Tibial artery (tissue), 4 donors: ENCODE measurements at regions not wholly inside any gene's neighbourhood (a gene's known extent, or its start where the extent isn't known, plus 50 kb on each side); places are given as distances from the start of the nearest gene placed in this dataset.
"Not testable (repeated sequence)": the region's sequence is repeated elsewhere in the genome, so short reads cannot be mapped to it uniquely, and the experiment has no call there.

Experiments used
- DNase-seq, 2 donors: peaks; one replicate each; pipeline ENCODE4 v3.0.0-alpha.2; 2019
- H3K27ac ChIP-seq, 2 donors: fragments of 200-600 bp; sonication (generic) in 1 of 2; 1 replicate in 1 of 2; 2 replicates in 1 of 2; pipeline ENCODE4 v1.5.1; 2018 to 2019; ENCODE audit warnings: mild to moderate bottlenecking in 1 of 2
- H3K27me3 ChIP-seq, 2 donors: fragments of 200-600 bp; sonication (generic) in 1 of 2; one replicate each; pipeline versions ENCODE4 v1.5.1 to v1.6.0; 2016 to 2019
- H3K36me3 ChIP-seq, 3 donors: fragments of 200-600 bp; sonication (generic) in 2 of 3; one replicate each; pipeline ENCODE4 v1.5.1; 2016 to 2019; ENCODE audit warnings: mild to moderate bottlenecking in 2 of 3
- H3K4me1 ChIP-seq, 4 donors: fragments of 200-600 bp; sonication (generic) in 2 of 4; 1 replicate in 3 of 4; 2 replicates in 1 of 4; pipeline ENCODE4 v1.5.1; 2016 to 2019
- H3K4me3 ChIP-seq, 2 donors: fragments of 200-600 bp; sonication (generic) in 1 of 2; 1 replicate in 1 of 2; 2 replicates in 1 of 2; pipeline ENCODE4 v1.5.1; 2018 to 2019; ENCODE audit warnings: mild to moderate bottlenecking in 2 of 2
- H3K9me3 ChIP-seq, 3 donors: fragments of 200-600 bp; sonication (generic) in 1 of 3; one replicate each; pipeline ENCODE4 v1.5.1; 2016 to 2019
- intact Hi-C: fragments of 100-400 bp; cut with DNase I; formaldehyde crosslinking; loops from one replicate; pipeline ENCODE4 v1.15.0; 2023; ENCODE audit warnings: low total_unique reads
- TF ChIP-seq, protein P1 (sequence below), 2 experiments: fragments of 200-600 bp in 1 of 2; fragments of 450-650 bp in 1 of 2; IDR thresholded peaks; one replicate each; pipeline ENCODE4 v1.5.1; 2017 to 2019; ENCODE audit warnings: antibody characterized with exemption in 2 of 2, mild to moderate bottlenecking in 1 of 2, moderate library complexity in 1 of 2

DNA sequence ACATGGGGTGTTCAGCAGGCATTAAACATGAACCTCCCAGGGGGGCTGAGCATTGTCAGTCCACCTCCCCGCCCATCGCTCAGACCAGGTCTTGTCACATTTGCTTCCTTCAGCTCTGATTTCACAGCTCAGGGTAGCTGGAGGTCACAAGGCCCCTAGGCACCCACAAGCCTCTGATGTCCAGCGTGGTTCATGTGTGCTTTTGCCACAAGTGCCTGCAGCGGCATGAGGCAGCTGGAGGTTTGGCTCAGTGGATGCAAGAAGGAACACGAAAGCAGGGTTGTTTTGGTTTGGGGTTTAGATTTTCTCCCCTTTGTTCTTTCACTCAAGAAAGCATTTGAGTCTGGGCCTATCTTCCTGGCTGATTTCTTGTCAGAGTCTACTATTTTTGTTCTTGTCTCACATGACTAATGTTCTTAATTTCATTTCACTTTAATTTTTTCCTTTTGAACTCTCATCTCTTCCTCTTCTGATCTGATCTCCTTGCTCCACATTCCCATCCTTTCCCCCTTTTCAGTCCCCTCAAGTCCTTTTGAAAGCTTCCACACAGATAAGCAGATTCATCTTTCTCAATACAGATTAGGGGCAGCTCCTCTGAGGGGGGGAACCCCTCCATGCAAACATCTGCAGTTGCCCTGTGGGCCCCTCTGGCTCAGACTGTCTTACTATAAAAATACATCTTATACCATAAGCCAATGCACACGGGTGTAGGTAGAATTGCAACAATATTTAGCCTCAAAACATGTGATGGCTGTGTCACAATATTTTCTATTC is 68.1 kb upstream of the CEP85L start:
- no peaks in the 10 kb centered on the region for H3K9me3 ChIP-seq
- TF ChIP-seq, protein P1, sequence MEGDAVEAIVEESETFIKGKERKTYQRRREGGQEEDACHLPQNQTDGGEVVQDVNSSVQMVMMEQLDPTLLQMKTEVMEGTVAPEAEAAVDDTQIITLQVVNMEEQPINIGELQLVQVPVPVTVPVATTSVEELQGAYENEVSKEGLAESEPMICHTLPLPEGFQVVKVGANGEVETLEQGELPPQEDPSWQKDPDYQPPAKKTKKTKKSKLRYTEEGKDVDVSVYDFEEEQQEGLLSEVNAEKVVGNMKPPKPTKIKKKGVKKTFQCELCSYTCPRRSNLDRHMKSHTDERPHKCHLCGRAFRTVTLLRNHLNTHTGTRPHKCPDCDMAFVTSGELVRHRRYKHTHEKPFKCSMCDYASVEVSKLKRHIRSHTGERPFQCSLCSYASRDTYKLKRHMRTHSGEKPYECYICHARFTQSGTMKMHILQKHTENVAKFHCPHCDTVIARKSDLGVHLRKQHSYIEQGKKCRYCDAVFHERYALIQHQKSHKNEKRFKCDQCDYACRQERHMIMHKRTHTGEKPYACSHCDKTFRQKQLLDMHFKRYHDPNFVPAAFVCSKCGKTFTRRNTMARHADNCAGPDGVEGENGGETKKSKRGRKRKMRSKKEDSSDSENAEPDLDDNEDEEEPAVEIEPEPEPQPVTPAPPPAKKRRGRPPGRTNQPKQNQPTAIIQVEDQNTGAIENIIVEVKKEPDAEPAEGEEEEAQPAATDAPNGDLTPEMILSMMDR (IDR thresholded peaks at IDR 0.05), result no peak

DNA sequence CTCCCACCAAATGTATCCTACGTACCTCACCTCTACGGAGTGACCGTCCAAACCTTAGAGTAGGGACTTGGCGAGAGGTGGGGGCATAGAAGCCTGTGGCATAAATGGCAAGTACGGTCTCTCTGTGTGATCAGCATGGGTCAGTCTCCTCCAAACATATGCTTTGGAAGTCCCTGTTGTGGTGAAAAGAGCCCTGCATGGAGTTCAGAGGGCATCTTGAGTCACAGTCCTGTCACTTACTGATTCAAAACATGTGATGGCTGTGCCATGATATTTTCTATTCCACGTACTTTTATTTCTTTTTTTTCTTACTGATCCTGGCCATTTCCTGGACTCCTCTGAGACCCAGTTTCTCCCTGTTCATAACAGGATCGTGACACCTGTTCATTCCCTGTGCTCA is 67.5 kb upstream of the CEP85L start:
- no peak for DNase-seq
- Histone ChIP-seq H3K4me1 (no peaks in the 10 kb centered on the region), H3K27ac (no peak overlapping the region), H3K4me3 (no peak overlapping the region), H3K36me3 (no peaks in the 10 kb centered on the region), H3K9me3 (no peaks in the 10 kb centered on the region), H3K27me3 (no peaks in the 10 kb centered on the region)
- TF ChIP-seq, protein P1 (IDR thresholded peaks at IDR 0.05), result no peak
- intact Hi-C loops, result no loop called here

More for the DNA sequence above, 68.1 kb upstream of the CEP85L start:
- Histone ChIP-seq H3K27me3 (no peaks in the 10 kb centered on the region), H3K27ac (no peak overlapping the region), H3K4me3 (no peak overlapping the region), H3K36me3 (no peaks in the 10 kb centered on the region), H3K4me1 (no peaks in the 10 kb centered on the region)
- intact Hi-C loops, result no loop called here
- no peak for DNase-seq

DNA sequence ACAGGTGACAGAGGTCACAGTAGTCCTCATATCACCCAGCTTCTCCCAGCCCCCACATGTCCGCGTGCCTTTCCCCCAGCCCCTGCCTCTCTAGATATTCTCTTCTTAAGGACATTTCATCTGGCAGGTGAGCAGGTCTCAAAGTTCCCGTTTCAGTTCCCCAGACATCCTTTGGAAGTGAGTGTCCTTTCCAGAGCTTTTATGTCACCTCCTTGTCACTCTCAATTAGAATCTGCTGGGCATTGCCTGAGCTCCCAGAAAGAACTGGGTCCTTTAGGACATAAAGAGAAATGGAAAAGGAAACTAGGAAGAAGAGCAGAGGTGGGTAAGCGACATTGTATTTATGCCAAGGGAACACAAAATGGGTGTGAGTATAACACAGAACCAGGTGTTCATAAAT is 66.9 kb upstream of the CEP85L start:
- DNase-seq, result no peak
- Histone ChIP-seq H3K4me3 (no peak overlapping the region), H3K9me3 (no peaks in the 10 kb centered on the region), H3K4me1 (no peaks in the 10 kb centered on the region), H3K27me3 (no peaks in the 10 kb centered on the region), H3K27ac (no peak overlapping the region), H3K36me3 (no peaks in the 10 kb centered on the region)
- intact Hi-C loops, result no loop called here
- TF ChIP-seq, protein P1 (IDR thresholded peaks at IDR 0.05), result no peak

DNA sequence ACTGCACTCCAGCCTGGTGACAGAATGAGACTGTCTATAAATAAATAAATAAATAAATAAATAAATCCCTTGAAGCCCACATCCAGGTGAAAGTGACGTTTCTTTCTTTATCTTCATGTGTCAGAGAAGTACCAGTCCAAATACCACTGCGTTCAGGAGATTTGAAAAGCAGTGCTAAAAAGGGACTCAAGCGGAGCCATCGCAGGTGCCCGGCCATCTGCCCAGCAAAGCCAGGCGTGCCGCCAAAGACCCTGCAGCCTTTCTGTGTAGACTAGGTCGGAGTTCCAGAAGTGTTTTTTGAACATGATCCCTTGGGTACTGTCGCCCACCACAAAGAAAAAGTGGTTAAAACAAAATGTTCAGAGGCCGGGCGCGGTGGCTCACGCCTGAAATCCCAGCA is 65.7 kb upstream of the CEP85L start:
- TF ChIP-seq, protein P1 (IDR thresholded peaks at IDR 0.05), result no peak
- no peak overlapping the region for H3K27ac ChIP-seq
- intact Hi-C loops, result no loop called here
- no peaks in the 10 kb centered on the region for H3K27me3 ChIP-seq
- no peaks in the 10 kb centered on the region for H3K4me1 ChIP-seq
- no peaks in the 10 kb centered on the region for H3K36me3 ChIP-seq
- no peak for DNase-seq
- no peaks in the 10 kb centered on the region for H3K9me3 ChIP-seq
- no peak overlapping the region for H3K4me3 ChIP-seq

DNA sequence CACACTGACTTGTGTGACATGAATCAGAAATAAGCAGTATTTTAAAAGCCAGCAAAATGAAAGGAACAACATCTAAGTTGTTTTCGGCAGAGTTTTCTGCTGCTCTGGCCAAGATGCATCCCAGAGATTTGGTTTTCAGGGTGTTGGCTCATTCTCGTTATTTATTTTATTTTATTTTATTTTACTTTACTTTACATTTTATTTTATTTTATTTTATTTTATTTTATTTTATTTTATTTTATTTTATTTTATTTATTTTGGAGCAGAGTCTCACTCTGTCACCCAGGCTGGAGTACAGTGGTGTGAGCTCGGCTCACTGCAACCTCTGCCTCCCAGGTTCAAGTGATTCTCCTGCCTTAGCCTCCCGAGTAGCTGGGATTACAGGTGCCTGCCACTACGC is 64.5 kb upstream of the CEP85L start:
- H3K27ac ChIP-seq, H3K36me3 ChIP-seq, DNase-seq, H3K4me3 ChIP-seq, H3K4me1 ChIP-seq, H3K27me3 ChIP-seq, H3K9me3 ChIP-seq, intact Hi-C loops: not testable (repeated sequence)

DNA sequence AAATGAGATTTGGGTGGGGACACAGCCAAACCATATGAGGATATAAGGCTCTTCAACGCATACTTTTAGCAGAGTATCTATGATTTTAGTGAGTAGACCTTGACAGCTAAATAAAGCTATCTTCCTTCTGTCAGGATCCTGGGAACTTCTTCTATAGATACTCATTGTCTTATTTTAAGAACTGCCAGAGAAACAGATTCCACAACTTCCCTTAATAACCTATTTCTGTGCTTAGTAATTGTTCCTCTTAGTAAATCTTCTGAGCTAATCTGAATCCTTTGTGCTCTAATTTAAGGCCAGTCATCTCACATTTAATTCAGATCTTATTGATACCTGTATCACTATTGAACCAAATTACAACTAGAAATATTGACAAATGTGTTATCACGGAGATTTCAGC is 64.0 kb upstream of the CEP85L start:
- TF ChIP-seq, protein P1 (IDR thresholded peaks at IDR 0.05), result no peak
- Histone ChIP-seq H3K27me3 (no peaks in the 10 kb centered on the region), H3K9me3 (no peaks in the 10 kb centered on the region), H3K4me1 (no peaks in the 10 kb centered on the region), H3K27ac (no peak overlapping the region), H3K36me3 (no peaks in the 10 kb centered on the region), H3K4me3 (no peak overlapping the region)
- no peak for DNase-seq
- intact Hi-C loops, result no loop called here
